Liver (tissue), 3 donors: ENCODE measurements at regions not wholly inside any gene's neighbourhood (a gene's known extent, or its start where the extent isn't known, plus 50 kb on each side); places are given as distances from the start of the nearest gene placed in this dataset.

Experiments
- EGR1 ChIP-seq, 2 donors: IDR thresholded peaks; 2 replicates each; pipeline ENCODE4 v1.6.1; 2016 to 2018; ENCODE audit warnings: antibody characterized with exemption in 2 of 2, low read depth in 2 of 2
- GABPA ChIP-seq, 2 donors: IDR thresholded peaks in 1 of 2; conservative IDR thresholded peaks in 1 of 2; 2 replicates each; pipeline ENCODE4 v1.6.1; 2016; ENCODE audit warnings: antibody characterized with exemption in 2 of 2, mild to moderate bottlenecking in 1 of 2, moderate library complexity in 1 of 2
- JUND ChIP-seq, 2 donors: IDR thresholded peaks; 2 replicates each; pipeline ENCODE4 v1.6.1; 2016; ENCODE audit warnings: antibody characterized with exemption in 2 of 2
- RAD21 ChIP-seq, 2 donors: IDR thresholded peaks; 2 replicates each; pipeline ENCODE4 v1.6.1; 2016; ENCODE audit warnings: antibody characterized with exemption in 2 of 2, mild to moderate bottlenecking in 2 of 2
- TAF1 ChIP-seq: conservative IDR thresholded peaks from 2 replicates; pipeline ENCODE4 v1.6.1; 2016; ENCODE audit warnings: antibody characterized with exemption, mild to moderate bottlenecking
- YY1 ChIP-seq: IDR thresholded peaks from 2 replicates; pipeline ENCODE4 v1.6.1; 2016; ENCODE audit warnings: antibody characterized with exemption, mild to moderate bottlenecking
- TF ChIP-seq, protein P1 (sequence below): fragments of 150-350 bp; IDR thresholded peaks from 2 replicates; pipeline ENCODE4 v1.5.1; 2017; ENCODE audit warnings: improper control_type of control experiment, low read depth, low read length; ENCODE audit not compliant: missing input control
- donor health status: healthy.
- donor health status: healthy.

DNA sequence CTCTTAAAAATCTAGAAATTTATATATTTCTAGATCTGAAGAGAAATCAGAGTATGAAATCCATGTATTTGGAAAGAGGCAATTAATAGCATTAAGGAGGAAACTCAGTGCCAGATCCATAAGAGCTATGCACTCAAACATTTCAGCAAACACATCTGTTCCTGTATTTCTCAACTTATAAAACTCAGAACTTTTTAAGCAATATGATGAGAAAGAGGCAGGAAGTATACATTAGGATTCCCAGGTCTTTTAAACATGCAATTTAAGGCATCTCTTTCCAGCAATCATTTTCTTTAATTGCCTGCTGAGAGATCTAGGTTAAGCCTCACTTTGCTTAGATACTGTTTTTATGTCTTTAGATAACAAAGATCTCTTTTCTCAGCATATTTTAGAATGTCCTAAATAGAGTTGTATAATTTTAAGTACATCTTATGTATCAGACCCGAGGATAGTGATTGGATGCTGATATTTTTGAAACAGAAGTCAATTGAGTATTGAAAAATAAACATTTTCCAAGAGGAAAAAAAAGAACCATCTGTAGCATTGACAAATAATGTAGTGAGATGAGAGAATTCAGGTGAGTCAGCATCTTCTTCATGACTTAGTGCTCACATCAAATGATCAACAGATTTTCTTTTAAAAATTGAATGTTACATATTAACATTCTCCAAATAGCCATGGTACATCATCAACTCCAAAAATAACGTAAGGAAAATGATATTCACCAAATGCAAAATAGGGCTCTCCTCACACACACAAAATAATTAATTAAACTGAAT is 461.4 kb upstream of the NOX3 start:
- TF ChIP-seq, protein P1, sequence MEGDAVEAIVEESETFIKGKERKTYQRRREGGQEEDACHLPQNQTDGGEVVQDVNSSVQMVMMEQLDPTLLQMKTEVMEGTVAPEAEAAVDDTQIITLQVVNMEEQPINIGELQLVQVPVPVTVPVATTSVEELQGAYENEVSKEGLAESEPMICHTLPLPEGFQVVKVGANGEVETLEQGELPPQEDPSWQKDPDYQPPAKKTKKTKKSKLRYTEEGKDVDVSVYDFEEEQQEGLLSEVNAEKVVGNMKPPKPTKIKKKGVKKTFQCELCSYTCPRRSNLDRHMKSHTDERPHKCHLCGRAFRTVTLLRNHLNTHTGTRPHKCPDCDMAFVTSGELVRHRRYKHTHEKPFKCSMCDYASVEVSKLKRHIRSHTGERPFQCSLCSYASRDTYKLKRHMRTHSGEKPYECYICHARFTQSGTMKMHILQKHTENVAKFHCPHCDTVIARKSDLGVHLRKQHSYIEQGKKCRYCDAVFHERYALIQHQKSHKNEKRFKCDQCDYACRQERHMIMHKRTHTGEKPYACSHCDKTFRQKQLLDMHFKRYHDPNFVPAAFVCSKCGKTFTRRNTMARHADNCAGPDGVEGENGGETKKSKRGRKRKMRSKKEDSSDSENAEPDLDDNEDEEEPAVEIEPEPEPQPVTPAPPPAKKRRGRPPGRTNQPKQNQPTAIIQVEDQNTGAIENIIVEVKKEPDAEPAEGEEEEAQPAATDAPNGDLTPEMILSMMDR, result no peak
- TF ChIP-seq GABPA (IDR thresholded peaks at IDR 0.05 in 1 of 2, conservative IDR thresholded peaks at IDR 0.05 in 1 of 2), result no peak
- TF ChIP-seq JUND (IDR thresholded peaks at IDR 0.05), result no peak
- TF ChIP-seq YY1, result no peak
- TF ChIP-seq RAD21 (IDR thresholded peaks at IDR 0.05), result no peak
- TF ChIP-seq EGR1 (IDR thresholded peaks at IDR 0.05; ENCODE audit: low read depth in 2 of 2), result no peak
- no peak for TF ChIP-seq TAF1
